Spinal cord (tissue), 9 donors: ENCODE measurements at regions not wholly inside any gene's neighbourhood (a gene's known extent, or its start where the extent isn't known, plus 50 kb on each side); places are given as distances from the start of the nearest gene placed in this dataset.
A peak's percentile ranks its signal among the peaks of the same experiment; 100 is the strongest.

ENCODE experiments used
- DNase-seq, 6 donors: peaks; one replicate each; pipeline versions ENCODE4 v3.0.0 to v3.0.0-alpha.2; 2013 to 2015; ENCODE audit warnings: low spot score in 6 of 6, low read depth in 4 of 6
- H3K27ac ChIP-seq: one replicate; pipeline ENCODE4 v1.5.1; 2013; ENCODE audit warnings: low read depth, low read length, control low read depth
- H3K27me3 ChIP-seq: one replicate; pipeline ENCODE4 v1.6.1; 2013; ENCODE audit warnings: low read length; ENCODE audit not compliant: control insufficient read depth, insufficient read depth
- H3K36me3 ChIP-seq: one replicate; pipeline ENCODE4 v1.6.1; 2013; ENCODE audit warnings: low read length; ENCODE audit not compliant: control insufficient read depth, insufficient read depth
- H3K4me1 ChIP-seq: one replicate; pipeline ENCODE4 v1.6.1; 2013; ENCODE audit warnings: low read length; ENCODE audit not compliant: control insufficient read depth, insufficient read depth
- H3K4me3 ChIP-seq: one replicate; pipeline ENCODE4 v1.5.1; 2013; ENCODE audit warnings: low read depth, low read length, control low read depth
- H3K9me3 ChIP-seq: one replicate; pipeline ENCODE4 v1.6.1; 2013; ENCODE audit warnings: low read length; ENCODE audit not compliant: control insufficient read depth, insufficient read depth
- WGBS: methylation state at CpG from one replicate; pipeline ENCODE4 v1.1.5; 2013; ENCODE audit warnings: missing lambda C conversion rate; ENCODE audit not compliant: insufficient coverage; 5-methylcytosine and 5-hydroxymethylcytosine counted together
- donor health status: healthy.

GRCh38 chr16:9236319-9236718 is 144.9 kb downstream of the HAPSTR1 start:
- no peaks in the 10 kb centered on the region for H3K27me3 ChIP-seq
- no peaks in the 10 kb centered on the region for H3K36me3 ChIP-seq
- no peaks in the 10 kb centered on the region for H3K4me1 ChIP-seq
- no peaks in the 10 kb centered on the region for H3K9me3 ChIP-seq
- H3K27ac ChIP-seq: no peak overlapping the region
- WGBS: 93% methylated on average over 4 of the region's 5 CpGs
- no peak overlapping the region for H3K4me3 ChIP-seq
- no peak for DNase-seq

- DNase-seq: no peak
- no peaks in the 10 kb centered on the region for H3K36me3 ChIP-seq
- H3K4me1 ChIP-seq: no peaks in the 10 kb centered on the region
- WGBS: no CpG with 5 or more reads among the region's 1 CpG
- no peaks in the 10 kb centered on the region for H3K9me3 ChIP-seq
- H3K4me3 ChIP-seq: no peak overlapping the region
- H3K27ac ChIP-seq: no peak overlapping the region
- H3K27me3 ChIP-seq: no peaks in the 10 kb centered on the region
Measured at GRCh38 chr16:9238346-9238745, 146.9 kb downstream of the HAPSTR1 start.

- DNase-seq: no peak
- Histone ChIP-seq H3K36me3 (no peaks in the 10 kb centered on the region), H3K4me3 (no peak overlapping the region), H3K27me3 (no peaks in the 10 kb centered on the region), H3K27ac (no peak overlapping the region), H3K9me3 (no peaks in the 10 kb centered on the region), H3K4me1 (no peaks in the 10 kb centered on the region)
Measured at GRCh38 chr16:9241177-9241576, 149.7 kb downstream of the HAPSTR1 start.

- Histone ChIP-seq H3K27ac (no peak overlapping the region), H3K4me3 (no peak overlapping the region), H3K27me3 (no peaks in the 10 kb centered on the region), H3K36me3 (no peaks in the 10 kb centered on the region), H3K9me3 (no peaks in the 10 kb centered on the region), H3K4me1 (no peaks in the 10 kb centered on the region)
- no CpG with 5 or more reads among the region's 2 CpGs for WGBS
- no peak for DNase-seq
Measured at GRCh38 chr16:9248162-9248561, 156.7 kb downstream of the HAPSTR1 start.

- Histone ChIP-seq H3K36me3 (no peaks in the 10 kb centered on the region), H3K9me3 (no peaks in the 10 kb centered on the region), H3K4me3 (no peak overlapping the region), H3K4me1 (no peaks in the 10 kb centered on the region), H3K27me3 (no peaks in the 10 kb centered on the region), H3K27ac (no peak overlapping the region)
- no CpG with 5 or more reads among the region's 4 CpGs for WGBS
- no peak for DNase-seq
Measured at GRCh38 chr16:9249534-9249933, 158.1 kb downstream of the HAPSTR1 start.

- WGBS: 63% methylated on average over 5 of the region's 6 CpGs
- DNase-seq: no peak
- H3K27me3 ChIP-seq: no peaks in the 10 kb centered on the region
- no peaks in the 10 kb centered on the region for H3K9me3 ChIP-seq
- no peaks in the 10 kb centered on the region for H3K4me1 ChIP-seq
- no peak overlapping the region for H3K27ac ChIP-seq
- H3K4me3 ChIP-seq: no peak overlapping the region
- H3K36me3 ChIP-seq: no peaks in the 10 kb centered on the region
Measured at GRCh38 chr16:9251026-9251425, 159.6 kb downstream of the HAPSTR1 start.

- H3K36me3 ChIP-seq: no peaks in the 10 kb centered on the region
- H3K27ac ChIP-seq: no peak overlapping the region
- no peak overlapping the region for H3K4me3 ChIP-seq
- peaks cover 6% of the 10 kb centered on the region for H3K4me1 ChIP-seq
- H3K9me3 ChIP-seq: peaks cover 2% of the 10 kb centered on the region
- DNase-seq: no peak
- H3K27me3 ChIP-seq: no peaks in the 10 kb centered on the region
- no CpG with 5 or more reads among the region's 1 CpG for WGBS
Measured at GRCh38 chr16:9254863-9255262, 163.4 kb downstream of the HAPSTR1 start.

- DNase-seq: no peak
Measured at GRCh38 chr16:9256196-9256595, 164.8 kb downstream of the HAPSTR1 start.

GRCh38 chr16:9257843-9258242 is 166.4 kb downstream of the HAPSTR1 start:
- Histone ChIP-seq H3K4me1 (peaks cover 6% of the 10 kb centered on the region), H3K27ac (no peak overlapping the region), H3K27me3 (no peaks in the 10 kb centered on the region), H3K9me3 (peaks cover 2% of the 10 kb centered on the region), H3K36me3 (no peaks in the 10 kb centered on the region), H3K4me3 (no peak overlapping the region)
- WGBS: 67% methylated on average over 1 of the region's 1 CpG
- no peak for DNase-seq

More at GRCh38 chr16:9256196-9256595, 164.8 kb downstream of the HAPSTR1 start:
- no peaks in the 10 kb centered on the region for H3K27me3 ChIP-seq
- H3K36me3 ChIP-seq: no peaks in the 10 kb centered on the region
- H3K9me3 ChIP-seq: peaks cover 2% of the 10 kb centered on the region
- no peak overlapping the region for H3K27ac ChIP-seq
- H3K4me1 ChIP-seq: peaks cover 6% of the 10 kb centered on the region
- H3K4me3 ChIP-seq: no peak overlapping the region
- 29% methylated on average over 6 of the region's 6 CpGs for WGBS

GRCh38 chr16:9258423-9259051 is 167.1 kb downstream of the HAPSTR1 start:
- H3K27ac ChIP-seq: no peak overlapping the region
- peaks cover 2% of the 10 kb centered on the region for H3K9me3 ChIP-seq
- DNase-seq: peak in 5 of 6 donors; percentile 38 to 93 (median 59)
- no peaks in the 10 kb centered on the region for H3K27me3 ChIP-seq
- H3K4me3 ChIP-seq: no peak overlapping the region
- H3K4me1 ChIP-seq: peaks cover 6% of the 10 kb centered on the region
- no peaks in the 10 kb centered on the region for H3K36me3 ChIP-seq
- WGBS: 58% methylated on average over 12 of the region's 14 CpGs
